ENCODE measurements at regions not wholly inside any gene's neighbourhood (a gene's known extent, or its start where the extent isn't known, plus 50 kb on each side); places are given as distances from the start of the nearest gene placed in this dataset.

GRCh38 chr10:118910702-118911101, 118.8 kb upstream of the NANOS1 start:
- no peak for TF ChIP-seq CTCF (IDR thresholded peaks at IDR 0.05; ENCODE audit: borderline replicate concordance)
- H3K27ac ChIP-seq (replicated peaks) = no peak overlapping the region

GRCh38 chr10:118911363-118911762, 118.2 kb upstream of the NANOS1 start:
- H3K36me3 ChIP-seq = no peaks in the 10 kb centered on the region
- no peak for DNase-seq
- intact Hi-C loops (cut with micrococcal nuclease) = no loop called here
- H3K4me1 ChIP-seq = peaks cover 37% of the 10 kb centered on the region
- H3K9me3 ChIP-seq (replicated peaks) = no peaks in the 10 kb centered on the region
- H3K27ac ChIP-seq (replicated peaks) = no peak overlapping the region
- no peak for TF ChIP-seq CTCF (IDR thresholded peaks at IDR 0.05; ENCODE audit: borderline replicate concordance)
- no peaks in the 10 kb centered on the region for H3K27me3 ChIP-seq (ENCODE audit: low read depth)
- H3K4me3 ChIP-seq = no peak overlapping the region

More at GRCh38 chr10:118910702-118911101, 118.8 kb upstream of the NANOS1 start:
- Histone ChIP-seq H3K27me3 (ENCODE audit: low read depth) (no peaks in the 10 kb centered on the region), H3K4me1 (peaks cover 37% of the 10 kb centered on the region), H3K9me3 (replicated peaks) (no peaks in the 10 kb centered on the region), H3K4me3 (no peak overlapping the region), H3K36me3 (no peaks in the 10 kb centered on the region)
- intact Hi-C loops (cut with micrococcal nuclease) = no loop called here
- no peak for DNase-seq

- TF ChIP-seq CTCF (IDR thresholded peaks at IDR 0.05; ENCODE audit: borderline replicate concordance) = no peak
- intact Hi-C loops (cut with micrococcal nuclease) = no loop called here
- Histone ChIP-seq H3K27me3 (ENCODE audit: low read depth) (no peaks in the 10 kb centered on the region), H3K27ac (replicated peaks) (peak overlapping the region; percentile 58), H3K4me3 (no peak overlapping the region), H3K9me3 (replicated peaks) (no peaks in the 10 kb centered on the region), H3K4me1 (peaks cover 37% of the 10 kb centered on the region), H3K36me3 (no peaks in the 10 kb centered on the region)
- no peak for DNase-seq
Observed at GRCh38 chr10:118912961-118913600, 116.4 kb upstream of the NANOS1 start.

GRCh38 chr10:118913825-118914224, 115.7 kb upstream of the NANOS1 start:
- DNase-seq = no peak
- H3K27ac ChIP-seq (replicated peaks) = peak overlapping the region; percentile 58
- no peak for TF ChIP-seq CTCF (IDR thresholded peaks at IDR 0.05; ENCODE audit: borderline replicate concordance)
- H3K9me3 ChIP-seq (replicated peaks) = no peaks in the 10 kb centered on the region
- H3K4me1 ChIP-seq = peaks cover 37% of the 10 kb centered on the region
- H3K27me3 ChIP-seq (ENCODE audit: low read depth) = no peaks in the 10 kb centered on the region
- H3K4me3 ChIP-seq = no peak overlapping the region
- intact Hi-C loops (cut with micrococcal nuclease) = no loop called here
- no peaks in the 10 kb centered on the region for H3K36me3 ChIP-seq

GRCh38 chr10:118914629-118915028, 114.9 kb upstream of the NANOS1 start:
- Histone ChIP-seq H3K4me3 (no peak overlapping the region), H3K27me3 (ENCODE audit: low read depth) (no peaks in the 10 kb centered on the region), H3K4me1 (peaks cover 37% of the 10 kb centered on the region), H3K36me3 (no peaks in the 10 kb centered on the region), H3K27ac (replicated peaks) (no peak overlapping the region), H3K9me3 (replicated peaks) (no peaks in the 10 kb centered on the region)
- no peak for TF ChIP-seq CTCF (IDR thresholded peaks at IDR 0.05; ENCODE audit: borderline replicate concordance)
- no peak for DNase-seq
- intact Hi-C loops (cut with micrococcal nuclease) = no loop called here

Measured in left ventricle myocardium inferior (tissue), 1 donor.